ENCODE measurements at regions not wholly inside any gene's neighbourhood (a gene's known extent, or its start where the extent isn't known, plus 50 kb on each side); places are given as distances from the start of the nearest gene placed in this dataset.

- no peak for DNase-seq
These were observed 445.2 kb downstream of the ZSWIM6 start for GRCh38 chr5:61777292-61777691.

- no peak for DNase-seq
These were observed 447.7 kb downstream of the ZSWIM6 start for GRCh38 chr5:61779743-61780142.

DNA sequence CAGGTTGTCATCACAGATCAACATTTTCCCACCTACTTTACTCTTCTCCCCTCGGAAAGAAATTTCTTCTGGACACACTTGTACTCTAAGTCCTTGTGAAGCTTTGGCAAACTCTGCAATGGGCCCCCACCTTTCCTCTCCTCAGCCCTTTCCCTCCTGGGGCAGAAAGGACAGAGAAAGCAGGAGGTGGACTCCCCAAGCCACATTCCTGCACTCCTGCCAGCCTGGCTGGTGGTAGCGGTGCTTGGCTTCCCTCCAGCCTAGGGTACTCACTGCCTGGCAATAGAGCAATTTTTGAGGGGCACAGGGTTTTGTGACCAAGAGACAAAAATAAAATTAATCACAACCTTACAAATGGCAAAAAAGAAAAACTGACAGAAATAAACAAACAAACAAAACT, 451.4 kb downstream of the ZSWIM6 start:
- DNase-seq, result peak in 1 of 58 donors; percentile 9

DNA sequence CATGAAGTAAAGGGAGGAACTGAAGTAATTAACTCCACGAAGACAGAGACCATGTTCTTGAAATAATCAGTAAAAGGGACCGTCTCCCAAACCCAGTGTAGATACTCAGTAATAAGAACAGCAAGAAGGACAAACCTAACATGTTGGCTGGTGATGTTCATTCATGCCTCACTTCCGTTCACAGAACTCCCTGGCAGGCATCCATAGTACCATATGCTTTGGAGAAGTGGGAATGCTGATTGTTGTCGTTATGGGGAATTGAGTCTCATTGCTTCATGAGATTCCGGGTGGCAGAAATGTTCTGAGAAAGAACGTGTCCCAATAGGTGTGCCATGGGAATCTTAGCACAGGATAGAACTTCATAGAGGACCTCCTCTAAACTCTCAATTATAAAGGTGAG, 452.3 kb downstream of the ZSWIM6 start:
- DNase-seq, result no peak

DNA sequence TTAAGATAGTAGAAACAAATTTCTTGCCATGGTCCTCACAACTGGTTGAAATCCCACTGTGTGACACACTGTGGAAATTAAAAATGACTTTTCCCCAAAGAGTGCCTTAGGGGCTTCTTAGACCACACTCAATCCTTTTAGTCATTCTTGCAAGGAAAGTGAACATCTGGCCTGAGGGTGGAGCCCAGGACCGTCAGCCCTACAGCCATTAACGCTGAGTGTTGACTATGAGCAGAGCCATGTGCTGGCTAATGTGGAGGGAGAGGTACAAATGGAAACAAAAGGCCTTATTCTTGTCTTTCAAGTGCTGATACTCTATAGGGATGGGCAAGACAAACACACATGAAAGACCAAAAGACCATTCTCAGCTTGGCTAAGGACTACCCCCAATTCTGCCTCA, 456.5 kb downstream of the ZSWIM6 start:
- DNase-seq, result no peak

DNA sequence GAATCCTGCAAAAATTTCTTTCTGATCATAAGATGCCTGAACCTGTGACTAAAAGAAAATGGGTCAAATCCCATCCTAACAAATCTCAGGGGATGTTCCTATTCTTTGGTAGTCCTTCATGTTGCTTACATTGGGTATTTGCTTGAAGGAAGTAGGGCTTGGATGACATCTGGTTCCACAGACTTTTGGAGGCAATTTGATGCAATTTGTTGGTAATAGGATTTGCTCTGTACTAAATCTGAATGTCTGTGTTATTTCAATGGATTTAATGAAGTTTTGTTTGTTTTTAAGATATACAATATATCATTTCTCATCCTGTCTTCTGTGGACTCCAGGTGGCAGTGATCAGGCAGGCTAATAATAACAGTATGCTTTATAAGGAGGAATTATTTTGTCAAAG, 457.9 kb downstream of the ZSWIM6 start:
- DNase-seq, result no peak

DNA sequence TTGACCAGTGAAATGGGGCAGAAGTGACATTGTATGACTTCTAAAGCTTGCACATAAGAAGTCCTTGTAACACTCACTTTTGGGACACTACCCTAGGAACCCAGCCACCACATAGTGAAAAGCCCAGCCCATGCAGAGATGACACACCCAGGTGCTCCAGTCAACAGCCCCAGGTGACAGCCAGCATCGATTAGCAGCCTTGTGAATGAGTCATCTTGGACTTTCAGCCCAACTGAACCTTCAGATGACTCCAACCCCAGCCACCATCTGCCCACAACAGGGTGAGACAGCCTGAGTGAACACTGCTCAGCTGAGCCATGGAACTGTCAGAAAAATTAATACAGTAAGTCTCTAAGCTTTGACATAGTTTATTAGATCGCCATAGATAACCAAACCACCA, 458.6 kb downstream of the ZSWIM6 start:
- DNase-seq, result no peak

- DNase-seq, result no peak
These were observed 464.7 kb downstream of the ZSWIM6 start for GRCh38 chr5:61796773-61797172.

DNA sequence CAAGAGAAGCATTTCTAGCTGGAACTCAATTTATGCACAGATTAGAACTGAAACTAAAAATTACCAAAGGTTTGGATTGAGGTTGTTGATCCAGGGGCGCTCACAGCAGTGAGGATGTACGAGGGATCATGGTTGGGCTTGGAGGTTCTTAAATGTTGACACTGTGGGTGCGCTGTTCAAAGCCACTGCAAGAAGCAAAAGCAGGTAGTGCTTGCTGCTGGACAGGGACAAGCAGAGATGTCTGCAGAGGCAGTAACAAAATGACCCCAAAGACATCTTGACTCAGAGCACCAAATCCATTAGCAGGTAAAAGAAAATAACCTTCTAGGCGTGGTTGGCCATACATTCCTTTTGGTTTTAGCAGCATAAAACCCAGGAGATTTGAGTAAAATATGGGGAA, 468.4 kb downstream of the ZSWIM6 start:
- DNase-seq, result no peak

GRCh38 chr5:61801174-61801573, 469.1 kb downstream of the ZSWIM6 start:
- DNase-seq, result no peak

DNA sequence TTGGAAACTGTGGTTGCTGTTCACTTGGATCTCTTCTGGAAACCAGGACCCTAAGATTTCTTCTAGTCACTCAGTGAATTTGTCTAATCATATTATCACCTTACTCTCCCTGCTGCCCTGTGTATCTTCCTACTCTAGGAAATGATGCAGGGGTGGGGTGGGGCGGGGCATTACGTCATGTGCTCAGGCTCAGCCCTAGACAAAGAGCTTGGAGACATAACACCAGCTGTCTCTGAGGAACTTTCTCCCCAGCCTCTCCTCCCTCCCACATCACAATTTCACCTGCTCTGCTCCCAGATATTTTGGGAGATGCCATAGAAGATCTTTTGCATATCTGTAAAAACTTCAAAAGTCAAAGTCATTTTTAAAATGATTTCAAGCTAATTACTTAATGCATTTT, 470.4 kb downstream of the ZSWIM6 start:
- DNase-seq, result peak in 2 of 58 donors; percentile 3 to 40

- no peak for DNase-seq
These were observed 473.0 kb downstream of the ZSWIM6 start for GRCh38 chr5:61805101-61805500.

GRCh38 chr5:61806491-61807020, 474.5 kb downstream of the ZSWIM6 start:
- DNase-seq, result no peak

DNA sequence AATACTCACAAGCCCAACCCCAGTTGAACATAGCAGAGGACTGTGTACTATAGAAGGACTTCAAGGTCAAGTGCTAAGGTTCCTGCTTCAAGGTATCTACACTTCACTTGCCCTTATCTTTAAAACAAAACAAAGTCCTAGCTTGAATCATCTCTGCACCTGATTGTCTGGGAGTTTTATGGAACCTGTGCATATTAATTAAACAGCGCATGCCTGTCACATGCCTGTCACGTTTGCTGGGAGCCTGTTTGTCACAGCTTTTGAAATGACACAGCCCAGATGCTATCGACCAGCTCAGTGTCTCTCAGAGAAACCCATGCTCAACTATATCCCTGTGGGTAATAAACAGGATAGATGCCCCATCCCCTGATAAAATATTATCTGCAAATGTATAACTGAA, 476.0 kb downstream of the ZSWIM6 start:
- no peak for DNase-seq

GRCh38 chr5:61808909-61809308, 476.9 kb downstream of the ZSWIM6 start:
- DNase-seq, result no peak

DNA sequence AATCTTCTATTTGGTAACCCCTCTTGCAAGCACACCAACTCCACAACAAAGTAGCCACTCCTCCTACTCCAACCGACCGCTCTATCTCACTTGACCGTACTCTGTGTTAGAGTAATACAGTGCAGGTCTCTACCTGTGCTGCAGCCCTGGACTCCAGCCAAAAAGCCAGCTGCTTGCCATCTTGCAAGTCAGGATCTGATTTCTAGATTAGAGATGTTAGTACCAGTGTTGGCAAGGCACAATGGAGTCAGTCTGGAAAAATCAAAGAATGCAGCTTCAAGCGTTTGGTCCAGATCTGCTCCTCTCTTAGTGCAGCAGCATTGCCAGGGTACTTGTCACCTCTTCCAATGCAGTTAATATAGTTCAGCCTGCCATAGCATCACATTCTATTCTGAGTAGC, 477.6 kb downstream of the ZSWIM6 start:
- no peak for DNase-seq

- DNase-seq, result no peak
These were observed 479.0 kb downstream of the ZSWIM6 start for GRCh38 chr5:61811052-61811451.

GRCh38 chr5:61813361-61813760, 481.3 kb downstream of the ZSWIM6 start:
- DNase-seq, result no peak

DNA sequence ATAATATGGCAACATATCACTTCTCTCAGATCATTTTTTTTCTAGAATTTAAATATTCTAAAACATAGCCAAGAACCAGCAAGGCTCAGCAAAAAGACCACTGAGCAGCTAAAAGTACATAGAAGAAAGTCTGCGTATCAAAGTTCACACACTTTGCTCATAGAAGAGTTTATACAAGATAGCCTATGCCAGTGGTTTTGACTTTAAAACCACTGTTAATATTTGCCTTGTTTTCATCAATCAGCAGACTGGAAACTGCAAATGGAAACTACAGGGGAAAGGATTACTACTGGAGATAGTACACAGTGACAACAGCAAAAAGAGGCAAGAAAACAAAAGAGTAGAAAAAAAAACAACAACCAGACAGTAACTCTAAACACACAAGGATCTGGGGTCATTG, 483.3 kb downstream of the ZSWIM6 start:
- no peak for DNase-seq

GRCh38 chr5:61816146-61816545, 484.1 kb downstream of the ZSWIM6 start:
- DNase-seq, result no peak

DNA sequence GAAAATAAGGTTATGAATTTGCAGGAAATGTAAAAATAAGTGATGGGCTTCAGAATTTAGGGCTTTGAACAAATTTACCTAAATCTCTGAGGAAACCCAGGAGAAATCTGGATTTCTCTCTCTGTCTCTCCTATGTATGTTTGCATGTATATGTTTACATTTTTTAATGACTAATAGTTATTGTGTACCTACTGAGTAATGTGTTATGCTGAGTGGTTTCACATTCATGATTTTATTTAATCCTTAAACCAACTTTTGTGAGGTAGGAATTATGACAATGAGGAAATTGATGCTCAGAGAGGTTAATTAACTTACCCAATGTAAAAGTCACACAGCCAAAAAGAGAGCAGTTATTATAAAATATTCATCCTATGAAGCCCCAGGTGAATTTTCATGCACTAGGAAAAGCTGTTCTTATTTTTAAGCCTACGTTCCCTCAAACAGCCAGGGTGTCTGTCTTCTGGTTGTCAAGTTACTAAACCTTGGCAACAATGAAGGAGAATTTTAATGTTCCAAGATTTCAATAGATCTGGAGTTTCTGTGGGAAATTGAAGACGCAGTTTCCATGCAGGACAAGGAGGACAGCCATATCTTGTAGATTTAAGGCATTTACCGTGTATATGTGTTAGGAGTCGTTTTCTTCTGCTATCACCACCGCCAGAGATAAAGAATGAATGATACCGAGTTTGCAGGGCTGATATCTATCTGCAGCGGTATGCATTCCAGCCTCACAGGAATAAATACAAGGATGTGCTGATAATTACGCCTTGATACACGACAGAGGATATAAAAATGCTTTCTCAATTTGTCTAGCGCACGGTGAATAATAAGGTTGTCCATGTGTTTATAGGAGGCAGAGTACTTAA, 484.8 kb downstream of the ZSWIM6 start:
- DNase-seq, result no peak

DNA sequence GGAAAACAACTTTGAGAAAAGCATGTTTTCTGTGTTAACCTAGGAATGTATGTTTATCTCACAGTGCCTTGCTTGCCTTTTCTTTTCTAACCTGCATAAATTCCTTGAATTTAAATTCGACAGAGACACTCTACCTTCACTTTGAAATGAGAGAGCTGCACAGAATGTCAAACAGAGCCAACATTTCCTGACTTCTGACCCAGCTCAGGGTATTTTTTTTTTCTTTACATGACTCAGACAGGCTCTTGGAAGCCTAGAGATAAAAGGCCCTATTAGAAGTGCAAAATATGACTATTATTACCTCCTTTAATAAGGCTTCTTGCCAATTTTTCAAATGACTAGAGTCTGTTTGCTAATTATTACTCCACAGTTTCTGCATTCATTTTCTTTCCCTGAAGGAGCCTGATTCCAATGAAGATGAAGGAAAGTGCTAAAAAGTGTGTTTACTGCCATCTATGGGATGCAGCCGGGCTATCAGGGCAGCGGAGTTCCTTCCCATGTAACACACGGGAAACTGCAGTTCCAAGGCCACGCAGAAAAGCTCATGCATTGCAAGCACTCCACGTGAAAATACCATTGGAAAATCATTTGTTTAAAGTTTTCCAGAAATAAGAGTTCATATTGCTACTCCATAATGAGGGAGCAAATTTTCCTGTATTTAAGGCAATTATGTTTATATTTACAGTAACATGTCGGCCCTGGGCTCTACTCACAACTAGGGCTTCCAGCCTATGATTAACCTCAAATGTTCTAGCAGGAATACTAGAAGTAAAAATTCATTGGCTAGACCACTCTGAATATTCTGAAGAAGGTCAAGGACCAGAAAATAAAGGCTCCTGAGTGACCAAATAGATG, 485.6 kb downstream of the ZSWIM6 start:
- DNase-seq, result peak in 52 of 58 donors; percentile 1 to 82 (median 38)
